ENCODE measurements at regions not wholly inside any gene's neighbourhood (a gene's known extent, or its start where the extent isn't known, plus 50 kb on each side); places are given as distances from the start of the nearest gene placed in this dataset.

GRCh38 chr9:96164268-96164683 is 137.7 kb downstream of the HSD17B3 start:
- H3K9ac ChIP-seq (ENCODE audit: insufficient read depth in 1 of 2, low read depth in 2 of 2, low read length in 2 of 2) = no peak overlapping the region
- peaks cover 0 to under 1% of the 10 kb centered on the region in 2 experiments; a peak in 1 of 5 replicates for H3K4me1 ChIP-seq (replicated peaks in 1 of 2; ENCODE audit: control insufficient read depth in 2 of 2, insufficient read depth in 2 of 2, low read length in 2 of 2)
- 0% methylated on average over 11 of the region's 11 CpGs for WGBS (ENCODE audit: insufficient coverage, low coverage, missing lambda C conversion rate)
- ATAC-seq (no peak), DNase-seq (ENCODE audit: extremely low read depth in 1 of 4, low spot score in 3 of 4) (no peak), FAIRE-seq (no peak)
- no peaks in the 10 kb centered on the region for H3K9me1 ChIP-seq (ENCODE audit: control insufficient read depth, insufficient read depth, low read length)
- no peaks in the 10 kb centered on the region for H3K9me3 ChIP-seq (replicated peaks; ENCODE audit: control insufficient read depth, insufficient read depth, low read depth, low read length)
- no peaks in the 10 kb centered on the region; the same call in 1 of the 2 replicates for H4K20me1 ChIP-seq (replicated peaks; ENCODE audit: control insufficient read depth, insufficient read depth, low read length)
- TF ChIP-seq ZNF12 (CRISPR knock-in tag; IDR thresholded peaks at IDR 0.05) (peak; percentile 80), NCOA2 (IDR thresholded peaks at IDR 0.05; ENCODE audit: partially characterized antibody in 2 of 2) (no peak)
- ChIA-PET POLR2A (interaction anchor here (0.5 to 1.2 kb wide), 2 partner anchors 11 to 161 kb away, joined by 3 to 6 read pairs; no protein-coding TSS in a partner anchor), CTCF (ENCODE audit: low intra/inter-chr PET ratio) (no interaction called here)
- intact Hi-C loops (cut with micrococcal nuclease) (no loop called here), in situ Hi-C loops (cut with MboI) (no loop called here)
- H3K79me2 ChIP-seq (ENCODE audit: control insufficient read depth, insufficient read depth, low read length) = no peaks in the 10 kb centered on the region
- no TSS peak for BruUV-seq (replicated peaks)
- no peak overlapping the region for H3K4me3 ChIP-seq
- no peak overlapping the region for H3K27ac ChIP-seq (ENCODE audit: extremely low read depth, low read depth, low read length)
- H3K4me2 ChIP-seq (ENCODE audit: insufficient read depth, low read length) = no peak overlapping the region
- no peaks in the 10 kb centered on the region for H3K36me3 ChIP-seq (ENCODE audit: control insufficient read depth, insufficient read depth, low read length)
- H3K27me3 ChIP-seq (ENCODE audit: control insufficient read depth in 2 of 2, insufficient read depth in 2 of 2, low read length in 2 of 2) = peaks cover 47 to 81% of the 10 kb centered on the region in 2 experiments
- H2AFZ ChIP-seq (ENCODE audit: low read depth, low read length) = no peak overlapping the region

- Histone ChIP-seq H3K79me2 (ENCODE audit: control insufficient read depth, insufficient read depth, low read length) (no peaks in the 10 kb centered on the region), H3K9me3 (replicated peaks; ENCODE audit: control insufficient read depth, insufficient read depth, low read depth, low read length) (no peaks in the 10 kb centered on the region), H4K20me1 (replicated peaks; ENCODE audit: control insufficient read depth, insufficient read depth, low read length) (no peaks in the 10 kb centered on the region; the same call in 1 of the 2 replicates), H3K27me3 (ENCODE audit: control insufficient read depth in 2 of 2, insufficient read depth in 2 of 2, low read length in 2 of 2) (peaks cover 42 to 76% of the 10 kb centered on the region in 2 experiments), H3K9me1 (ENCODE audit: control insufficient read depth, insufficient read depth, low read length) (no peaks in the 10 kb centered on the region), H2AFZ (ENCODE audit: low read depth, low read length) (no peak overlapping the region), H3K4me2 (ENCODE audit: insufficient read depth, low read length) (no peak overlapping the region), H3K4me3 (no peak overlapping the region), H3K36me3 (ENCODE audit: control insufficient read depth, insufficient read depth, low read length) (no peaks in the 10 kb centered on the region), H3K27ac (ENCODE audit: extremely low read depth, low read depth, low read length) (no peak overlapping the region), H3K9ac (ENCODE audit: insufficient read depth in 1 of 2, low read depth in 2 of 2, low read length in 2 of 2) (no peak overlapping the region), H3K4me1 (replicated peaks in 1 of 2; ENCODE audit: control insufficient read depth in 2 of 2, insufficient read depth in 2 of 2, low read length in 2 of 2) (no peaks in the 10 kb centered on the region)
- WGBS (ENCODE audit: insufficient coverage, low coverage, missing lambda C conversion rate) = 2% methylated on average over 14 of the region's 14 CpGs
- BruUV-seq (replicated peaks) = no TSS peak
- DNase-seq (ENCODE audit: extremely low read depth in 1 of 4, low spot score in 3 of 4) = no peak
- CTCF ChIA-PET (ENCODE audit: low intra/inter-chr PET ratio) = no interaction called here
- no peak for FAIRE-seq
- POLR2A ChIA-PET = interaction anchor here (1.2 kb wide), 1 partner anchor 10 kb away, joined by 6 read pairs; no protein-coding TSS in a partner anchor
- ATAC-seq = no peak
- in situ Hi-C loops (cut with MboI) (no loop called here), intact Hi-C loops (cut with micrococcal nuclease) (no loop called here)
- no peak for TF ChIP-seq SIN3A (IDR thresholded peaks at IDR 0.05; ENCODE audit: borderline replicate concordance in 2 of 2, control insufficient read depth in 1 of 2, low read depth in 2 of 2, low read length in 2 of 2)
- TF ChIP-seq BACH1 (tag; IDR thresholded peaks at IDR 0.05) = no peak
- no peak for TF ChIP-seq ELF2 (CRISPR knock-in tag; IDR thresholded peaks at IDR 0.05)
- no peak for TF ChIP-seq TAF1 (IDR thresholded peaks at IDR 0.05; ENCODE audit: control insufficient read depth, extremely low read depth, insufficient read depth, low read length, severe bottlenecking)
- no peak for TF ChIP-seq KLF1 (tag; IDR thresholded peaks at IDR 0.05)
- TF ChIP-seq TEAD4 (IDR thresholded peaks at IDR 0.05; ENCODE audit: low read length) = no peak
- TF ChIP-seq TEAD4 (CRISPR knock-in tag; IDR thresholded peaks at IDR 0.05; ENCODE audit: borderline replicate concordance) = no peak
- TF ChIP-seq HMBOX1 (IDR thresholded peaks at IDR 0.05) = no peak
- TF ChIP-seq CBX2 (IDR thresholded peaks at IDR 0.05; ENCODE audit: insufficient read depth, low read length, poor library complexity, severe bottlenecking) = no peak
- no peak for TF ChIP-seq PRDM10 (IDR thresholded peaks at IDR 0.05; ENCODE audit: partially characterized antibody)
These were observed 138.3 kb downstream of the HSD17B3 start for GRCh38 chr9:96163712-96164111.
